ENCODE measurements at regions not wholly inside any gene's neighbourhood (a gene's known extent, or its start where the extent isn't known, plus 50 kb on each side); places are given as distances from the start of the nearest gene placed in this dataset.

- ATAC-seq: no peak
- in situ Hi-C loops (cut with HindIII; ENCODE audit: low pct_unique_long_range_greater_than_20kb, low sequenced_read_pairs): no loop called here
- CTCF ChIA-PET: no interaction called here
Measured at GRCh38 chr15:46735115-46735514, 982.2 kb upstream of the SEMA6D start.

GRCh38 chr15:46751303-46751702 is 966.0 kb upstream of the SEMA6D start:
- no peaks in the 10 kb centered on the region for H3K27me3 ChIP-seq (ENCODE audit: control insufficient read depth, insufficient read depth, low read length)
- CTCF ChIA-PET: interaction anchor here (0.7 kb wide), 1 partner anchor 38 kb away, joined by 3 read pairs; no protein-coding TSS in a partner anchor
- H3K4me1 ChIP-seq (ENCODE audit: control insufficient read depth, insufficient read depth, low read length): no peaks in the 10 kb centered on the region
- H3K36me3 ChIP-seq (ENCODE audit: control insufficient read depth, insufficient read depth, low read length): no peaks in the 10 kb centered on the region
- in situ Hi-C loops (cut with HindIII; ENCODE audit: low pct_unique_long_range_greater_than_20kb, low sequenced_read_pairs): no loop called here
- DNase-seq (ENCODE audit: low read depth, low spot score) (no peak), ATAC-seq (no peak)
- TF ChIP-seq TCF7L2 (IDR thresholded peaks at IDR 0.05; ENCODE audit: low read depth, low read length) (no peak), CTCF (IDR thresholded peaks at IDR 0.05) (no peak)
- BruUV-seq (replicated peaks): no TSS peak
- peaks cover 3% of the 10 kb centered on the region; the same call in 1 of the 2 replicates for H3K9me3 ChIP-seq (ENCODE audit: control insufficient read depth, insufficient read depth, low read depth, low read length)
- H3K4me3 ChIP-seq (ENCODE audit: low read depth in 2 of 2, low read length in 2 of 2): no peak overlapping the region
- no peak overlapping the region for H3K27ac ChIP-seq (ENCODE audit: low read length)
- intact Hi-C loops (cut with micrococcal nuclease; ENCODE audit: unreplicated experiment): no loop called here
- POLR2A ChIA-PET: no interaction called here

More at GRCh38 chr15:46735115-46735514, 982.2 kb upstream of the SEMA6D start:
- H3K9me3 ChIP-seq (ENCODE audit: control insufficient read depth, insufficient read depth, low read depth, low read length): peaks cover 8% of the 10 kb centered on the region; the same call in 1 of the 2 replicates
- intact Hi-C loops (cut with micrococcal nuclease; ENCODE audit: unreplicated experiment): no loop called here
- H3K27ac ChIP-seq (ENCODE audit: low read length): no peak overlapping the region
- no TSS peak for BruUV-seq (replicated peaks)
- TF ChIP-seq POLR2AphosphoS5 (IDR thresholded peaks at IDR 0.05; ENCODE audit: low read depth, low read length) (no peak), TCF7L2 (IDR thresholded peaks at IDR 0.05; ENCODE audit: low read depth, low read length) (no peak), REST (IDR thresholded peaks at IDR 0.05; ENCODE audit: insufficient read depth in 1 of 2, low read depth in 2 of 2, low read length in 1 of 2) (no peak), CTCF (IDR thresholded peaks at IDR 0.05) (no peak), SIN3A (IDR thresholded peaks at IDR 0.05; ENCODE audit: borderline replicate concordance, insufficient read depth, low read depth, low read length) (no peak)
- no peak overlapping the region for H3K4me3 ChIP-seq (ENCODE audit: low read depth in 2 of 2, low read length in 2 of 2)
- DNase-seq (ENCODE audit: low read depth, low spot score): no peak
- no peaks in the 10 kb centered on the region for H3K4me1 ChIP-seq (ENCODE audit: control insufficient read depth, insufficient read depth, low read length)
- no peaks in the 10 kb centered on the region for H3K27me3 ChIP-seq (ENCODE audit: control insufficient read depth, insufficient read depth, low read length)
- H3K36me3 ChIP-seq (ENCODE audit: control insufficient read depth, insufficient read depth, low read length): no peaks in the 10 kb centered on the region
- POLR2A ChIA-PET: no interaction called here
